Activated T-cell treated with anti-CD3 and anti-CD28 coated beads, Interleukin-2, amount 50 U/mL, for 24 hours (primary cell): ENCODE measurements at regions not wholly inside any gene's neighbourhood (a gene's known extent, or its start where the extent isn't known, plus 50 kb on each side); places are given as distances from the start of the nearest gene placed in this dataset.

Source experiments
- DNase-seq: peaks from one replicate; pipeline ENCODE4 v3.0.0-alpha.2; 2020
- H3K27ac Mint-ChIP-seq: 2 replicates; pipeline ENCODE4 v1.8.0; 2020; ENCODE audit warnings: mild to moderate bottlenecking, mixed read lengths
- H3K27me3 Mint-ChIP-seq: 2 replicates; pipeline ENCODE4 v1.8.0; 2020; ENCODE audit warnings: mixed read lengths
- H3K36me3 Mint-ChIP-seq: 2 replicates; pipeline ENCODE4 v1.8.0; 2020; ENCODE audit warnings: low read depth, mixed read lengths
- H3K4me1 Mint-ChIP-seq: 2 replicates; pipeline ENCODE4 v1.8.0; 2020; ENCODE audit warnings: low read depth, mixed read lengths
- H3K4me3 Mint-ChIP-seq: 2 replicates; pipeline ENCODE4 v1.8.0; 2020; ENCODE audit warnings: mild to moderate bottlenecking, moderate library complexity, mixed read lengths
- H3K9me3 Mint-ChIP-seq: 2 replicates; pipeline ENCODE4 v1.8.0; 2020; ENCODE audit warnings: mixed read lengths

- H3K4me1 Mint-ChIP-seq: no peaks in the 10 kb centered on the region
- H3K36me3 Mint-ChIP-seq: no peaks in the 10 kb centered on the region
- no peak for DNase-seq
- H3K27me3 Mint-ChIP-seq: no peaks in the 10 kb centered on the region
- H3K27ac Mint-ChIP-seq: no peak overlapping the region
- H3K4me3 Mint-ChIP-seq: no peak overlapping the region
- H3K9me3 Mint-ChIP-seq: peaks cover 6% of the 10 kb centered on the region
Observed at GRCh38 chr14:42734041-42734440, 1127.4 kb downstream of the LRFN5 start.

- no peak overlapping the region for H3K4me3 Mint-ChIP-seq
- H3K36me3 Mint-ChIP-seq: no peaks in the 10 kb centered on the region
- no peaks in the 10 kb centered on the region for H3K27me3 Mint-ChIP-seq
- peaks cover 9% of the 10 kb centered on the region for H3K9me3 Mint-ChIP-seq
- DNase-seq: no peak
- H3K4me1 Mint-ChIP-seq: no peaks in the 10 kb centered on the region
- no peak overlapping the region for H3K27ac Mint-ChIP-seq
Observed at GRCh38 chr14:42732005-42732404, 1125.3 kb downstream of the LRFN5 start.

- Mint-ChIP-seq H3K4me1 (no peaks in the 10 kb centered on the region), H3K4me3 (no peak overlapping the region), H3K27me3 (no peaks in the 10 kb centered on the region), H3K36me3 (no peaks in the 10 kb centered on the region), H3K27ac (no peak overlapping the region), H3K9me3 (peaks cover 10% of the 10 kb centered on the region)
- no peak for DNase-seq
Observed at GRCh38 chr14:42731480-42731879, 1124.8 kb downstream of the LRFN5 start.

DNA sequence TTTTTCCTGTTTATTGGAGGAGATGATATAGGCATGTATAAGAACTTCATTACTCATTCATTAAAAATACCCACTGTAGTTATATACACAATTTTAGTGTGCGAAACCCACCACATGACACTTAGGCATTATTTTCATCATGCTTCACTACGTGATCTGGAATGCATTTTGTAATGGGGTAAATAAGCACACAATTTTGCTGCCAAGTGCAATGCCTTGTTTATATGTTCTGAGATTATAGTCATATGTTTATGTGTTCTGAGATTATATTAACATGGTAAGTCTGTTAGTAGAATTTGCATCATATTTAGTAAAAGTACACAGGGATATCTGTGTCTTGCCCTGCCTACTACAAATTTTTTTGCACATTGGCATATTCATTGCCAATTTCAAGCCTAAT is 1123.0 kb downstream of the LRFN5 start:
- no peak for DNase-seq
- no peaks in the 10 kb centered on the region for H3K4me1 Mint-ChIP-seq
- no peaks in the 10 kb centered on the region for H3K27me3 Mint-ChIP-seq
- peaks cover 12% of the 10 kb centered on the region for H3K9me3 Mint-ChIP-seq
- H3K27ac Mint-ChIP-seq: no peak overlapping the region
- H3K4me3 Mint-ChIP-seq: no peak overlapping the region
- no peaks in the 10 kb centered on the region for H3K36me3 Mint-ChIP-seq

GRCh38 chr14:42719391-42719790 is 1112.7 kb downstream of the LRFN5 start:
- no peak for DNase-seq
- no peaks in the 10 kb centered on the region for H3K36me3 Mint-ChIP-seq
- H3K4me3 Mint-ChIP-seq: no peak overlapping the region
- H3K27me3 Mint-ChIP-seq: no peaks in the 10 kb centered on the region
- H3K9me3 Mint-ChIP-seq: peaks cover 9% of the 10 kb centered on the region
- no peak overlapping the region for H3K27ac Mint-ChIP-seq
- H3K4me1 Mint-ChIP-seq: no peaks in the 10 kb centered on the region

DNA sequence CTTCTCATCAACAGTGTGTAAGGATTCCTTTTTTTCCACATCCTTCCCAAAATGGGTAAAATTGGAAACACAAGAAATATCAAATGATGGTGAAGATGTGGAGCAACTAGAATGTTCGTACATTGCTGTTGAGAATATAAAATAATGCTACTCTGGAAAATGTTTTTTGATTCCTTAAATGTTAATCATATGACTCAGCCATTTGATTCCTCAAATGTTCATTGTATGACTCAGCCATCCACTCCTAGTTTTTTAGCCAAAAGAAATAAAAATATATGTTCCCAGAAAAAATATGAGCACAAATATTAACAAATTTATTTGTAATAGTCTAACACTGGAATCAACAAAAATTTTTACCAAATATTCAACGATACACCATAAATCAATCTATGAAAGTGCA is 1108.6 kb downstream of the LRFN5 start:
- Mint-ChIP-seq H3K9me3 (peaks cover 19% of the 10 kb centered on the region), H3K4me3 (no peak overlapping the region), H3K4me1 (no peaks in the 10 kb centered on the region), H3K27ac (no peak overlapping the region), H3K36me3 (no peaks in the 10 kb centered on the region), H3K27me3 (no peaks in the 10 kb centered on the region)
- no peak for DNase-seq

- Mint-ChIP-seq H3K27me3 (no peaks in the 10 kb centered on the region), H3K9me3 (peaks cover 16% of the 10 kb centered on the region), H3K4me1 (no peaks in the 10 kb centered on the region), H3K4me3 (no peak overlapping the region), H3K27ac (no peak overlapping the region), H3K36me3 (no peaks in the 10 kb centered on the region)
- DNase-seq: no peak
Observed at GRCh38 chr14:42710071-42710470, 1103.4 kb downstream of the LRFN5 start.

GRCh38 chr14:42703501-42703900 is 1096.8 kb downstream of the LRFN5 start:
- no peak for DNase-seq
- H3K27ac Mint-ChIP-seq: no peak overlapping the region
- no peaks in the 10 kb centered on the region for H3K9me3 Mint-ChIP-seq
- H3K36me3 Mint-ChIP-seq: no peaks in the 10 kb centered on the region
- no peak overlapping the region for H3K4me3 Mint-ChIP-seq
- H3K4me1 Mint-ChIP-seq: no peaks in the 10 kb centered on the region
- no peaks in the 10 kb centered on the region for H3K27me3 Mint-ChIP-seq

- H3K4me1 Mint-ChIP-seq: no peaks in the 10 kb centered on the region
- H3K27ac Mint-ChIP-seq: no peak overlapping the region
- no peaks in the 10 kb centered on the region for H3K36me3 Mint-ChIP-seq
Observed at GRCh38 chr14:42687421-42687820, 1080.7 kb downstream of the LRFN5 start.

DNA sequence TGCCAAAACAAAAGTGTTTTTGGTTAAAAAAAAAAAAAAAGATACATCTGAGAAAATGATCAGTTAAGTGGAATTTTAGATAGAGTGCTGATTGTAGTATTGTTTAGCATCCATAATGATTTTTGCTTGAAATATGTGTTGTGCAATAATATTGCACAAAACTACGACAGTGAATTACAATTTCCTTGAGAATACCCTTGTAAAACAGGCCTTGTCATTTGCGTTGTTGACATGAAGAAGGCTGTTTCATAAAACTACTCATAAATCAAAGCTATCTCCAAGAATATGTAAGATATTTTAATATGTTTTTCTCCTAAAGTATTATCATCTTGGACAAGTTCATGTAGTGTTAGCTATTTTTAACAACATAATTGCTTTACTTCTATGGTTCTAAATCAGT is 1077.0 kb downstream of the LRFN5 start:
- Mint-ChIP-seq H3K36me3 (no peaks in the 10 kb centered on the region), H3K4me3 (no peak overlapping the region), H3K27me3 (no peaks in the 10 kb centered on the region), H3K27ac (no peak overlapping the region), H3K9me3 (peaks cover 2% of the 10 kb centered on the region), H3K4me1 (no peaks in the 10 kb centered on the region)
- no peak for DNase-seq

More at GRCh38 chr14:42687421-42687820, 1080.7 kb downstream of the LRFN5 start:
- DNase-seq: no peak
- Mint-ChIP-seq H3K27me3 (no peaks in the 10 kb centered on the region), H3K9me3 (peaks cover 4% of the 10 kb centered on the region), H3K4me3 (no peak overlapping the region)

- H3K36me3 Mint-ChIP-seq: no peaks in the 10 kb centered on the region
- H3K27me3 Mint-ChIP-seq: no peaks in the 10 kb centered on the region
- no peaks in the 10 kb centered on the region for H3K4me1 Mint-ChIP-seq
- no peak overlapping the region for H3K27ac Mint-ChIP-seq
- DNase-seq: no peak
- H3K4me3 Mint-ChIP-seq: no peak overlapping the region
- peaks cover 9% of the 10 kb centered on the region for H3K9me3 Mint-ChIP-seq
Observed at GRCh38 chr14:42676636-42677035, 1070.0 kb downstream of the LRFN5 start.

GRCh38 chr14:42673963-42674362 is 1067.3 kb downstream of the LRFN5 start:
- no peak for DNase-seq
- Mint-ChIP-seq H3K9me3 (peaks cover 9% of the 10 kb centered on the region), H3K36me3 (no peaks in the 10 kb centered on the region), H3K27ac (no peak overlapping the region), H3K27me3 (no peaks in the 10 kb centered on the region), H3K4me3 (no peak overlapping the region), H3K4me1 (no peaks in the 10 kb centered on the region)

- Mint-ChIP-seq H3K36me3 (no peaks in the 10 kb centered on the region), H3K4me3 (no peak overlapping the region), H3K27ac (no peak overlapping the region), H3K9me3 (peaks cover 9% of the 10 kb centered on the region), H3K4me1 (no peaks in the 10 kb centered on the region), H3K27me3 (no peaks in the 10 kb centered on the region)
- no peak for DNase-seq
Observed at GRCh38 chr14:42671636-42672035, 1065.0 kb downstream of the LRFN5 start.

GRCh38 chr14:42665083-42665482 is 1058.4 kb downstream of the LRFN5 start:
- Mint-ChIP-seq H3K4me3 (no peak overlapping the region), H3K9me3 (peaks cover 8% of the 10 kb centered on the region), H3K27ac (no peak overlapping the region), H3K36me3 (no peaks in the 10 kb centered on the region), H3K27me3 (no peaks in the 10 kb centered on the region), H3K4me1 (no peaks in the 10 kb centered on the region)
- DNase-seq: no peak

DNA sequence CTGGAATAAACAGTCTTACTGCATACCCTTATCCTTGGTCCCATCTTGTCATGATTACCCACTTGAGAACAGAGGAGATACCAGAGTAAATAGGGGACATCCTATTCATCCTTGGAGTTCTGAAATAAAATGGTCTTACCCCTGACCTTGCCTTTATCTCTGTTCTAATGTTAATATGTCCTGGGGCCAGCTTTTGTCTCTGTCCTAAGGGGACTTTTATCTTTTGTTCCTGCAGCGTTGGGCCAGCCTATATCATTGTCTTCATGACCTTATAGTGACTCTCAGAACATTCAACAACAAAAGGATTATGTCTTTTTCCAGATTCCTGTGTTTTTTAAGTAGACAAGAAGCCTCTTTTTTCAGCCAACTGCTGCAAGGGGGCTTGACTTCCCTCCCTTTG is 1057.5 kb downstream of the LRFN5 start:
- H3K9me3 Mint-ChIP-seq: peaks cover 11% of the 10 kb centered on the region
- H3K27ac Mint-ChIP-seq: no peak overlapping the region
- no peaks in the 10 kb centered on the region for H3K36me3 Mint-ChIP-seq
- no peaks in the 10 kb centered on the region for H3K4me1 Mint-ChIP-seq
- H3K27me3 Mint-ChIP-seq: no peaks in the 10 kb centered on the region
- no peak for DNase-seq
- no peak overlapping the region for H3K4me3 Mint-ChIP-seq

DNA sequence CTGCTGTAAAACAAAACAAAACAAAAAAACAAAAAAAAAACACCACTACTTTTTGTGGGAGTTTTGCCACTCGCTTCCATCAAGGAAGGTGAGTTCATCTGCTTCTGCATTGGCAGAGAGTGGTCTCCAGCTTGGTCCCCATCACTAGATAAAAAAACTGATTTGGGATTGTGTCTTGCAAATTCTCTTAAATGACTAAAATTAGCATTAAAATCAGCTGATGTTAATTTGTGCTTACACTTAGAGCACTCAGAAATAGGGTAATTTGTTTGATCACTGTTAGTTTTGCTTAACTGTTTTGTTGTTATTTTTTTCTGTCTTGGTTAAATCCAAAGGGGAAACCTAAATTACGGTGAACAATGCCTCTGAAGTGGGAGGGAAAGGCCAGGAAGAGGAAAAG is 1048.0 kb downstream of the LRFN5 start:
- no peaks in the 10 kb centered on the region for H3K36me3 Mint-ChIP-seq
- DNase-seq: no peak
- no peaks in the 10 kb centered on the region for H3K27me3 Mint-ChIP-seq
- H3K27ac Mint-ChIP-seq: no peak overlapping the region
- H3K4me1 Mint-ChIP-seq: no peaks in the 10 kb centered on the region
- no peak overlapping the region for H3K4me3 Mint-ChIP-seq
- H3K9me3 Mint-ChIP-seq: peaks cover 15% of the 10 kb centered on the region
